GM23248 (cell line): ENCODE measurements at regions not wholly inside any gene's neighbourhood (a gene's known extent, or its start where the extent isn't known, plus 50 kb on each side); places are given as distances from the start of the nearest gene placed in this dataset.

Source experiments
- DNase-seq: peaks from one replicate; pipeline ENCODE4 v3.0.0-alpha.2; 2015
- H2AFZ ChIP-seq: fragments of 200-600 bp; sonication (generic); 2 replicates; pipeline ENCODE4 v1.6.1; 2016; ENCODE audit warnings: antibody characterized with exemption
- H3F3A ChIP-seq: fragments of 200-600 bp; sonication (generic); 2 replicates; pipeline ENCODE4 v1.6.1; 2016; ENCODE audit warnings: mild to moderate bottlenecking, antibody characterized with exemption, mixed run types; ENCODE audit not compliant: insufficient read depth
- H3K27ac ChIP-seq: fragments of 200-600 bp; sonication (generic); 2 replicates; pipeline ENCODE4 v1.5.1; 2016; ENCODE audit warnings: mild to moderate bottlenecking
- H3K27me3 ChIP-seq: fragments of 200-600 bp; sonication (generic); replicated peaks from 2 replicates; pipeline ENCODE4 v1.6.1; 2016; ENCODE audit warnings: mild to moderate bottlenecking; ENCODE audit not compliant: insufficient read depth
- H3K36me3 ChIP-seq: fragments of 200-600 bp; sonication (generic); 2 replicates; pipeline ENCODE4 v1.6.1; 2016; ENCODE audit warnings: low read depth, mild to moderate bottlenecking
- H3K4me1 ChIP-seq: fragments of 200-600 bp; sonication (generic); 2 replicates; pipeline ENCODE4 v1.6.1; 2016; ENCODE audit warnings: mild to moderate bottlenecking; ENCODE audit not compliant: insufficient read depth
- H3K4me2 ChIP-seq: fragments of 200-600 bp; sonication (generic); one replicate; pipeline ENCODE4 v1.6.1; 2016; ENCODE audit warnings: mild to moderate bottlenecking; ENCODE audit not compliant: unreplicated experiment
- H3K4me3 ChIP-seq: fragments of 200-600 bp; sonication (generic); 2 replicates; pipeline ENCODE4 v1.5.1; 2016; ENCODE audit warnings: mild to moderate bottlenecking
- H3K79me2 ChIP-seq: fragments of 200-600 bp; sonication (generic); 2 replicates; pipeline ENCODE4 v1.6.1; 2016; ENCODE audit warnings: mild to moderate bottlenecking; ENCODE audit not compliant: insufficient read depth
- H3K9ac ChIP-seq: fragments of 200-600 bp; sonication (generic); 2 replicates; pipeline ENCODE4 v1.6.1; 2016; ENCODE audit warnings: mild to moderate bottlenecking
- H3K9me2 ChIP-seq: fragments of 200-600 bp; sonication (generic); 2 replicates; pipeline ENCODE4 v1.6.1; 2016; ENCODE audit warnings: mixed run types, mild to moderate bottlenecking, moderate library complexity; ENCODE audit not compliant: insufficient read depth
- H3K9me3 ChIP-seq: fragments of 200-600 bp; sonication (generic); one replicate; pipeline ENCODE4 v1.6.1; 2017; ENCODE audit warnings: low read depth
- H4K20me1 ChIP-seq: fragments of 200-600 bp; sonication (generic); 2 replicates; pipeline ENCODE4 v1.6.0; 2016; ENCODE audit not compliant: insufficient read depth
- EZH2 ChIP-seq: fragments of 200-600 bp; sonication (generic); IDR thresholded peaks from 2 replicates; pipeline ENCODE4 v1.6.1; 2018; ENCODE audit warnings: antibody characterized with exemption, mild to moderate bottlenecking; ENCODE audit not compliant: insufficient read depth, poor library complexity, severe bottlenecking
- EZH2phosphoT487 ChIP-seq: fragments of 200-600 bp; sonication (generic); IDR thresholded peaks from 2 replicates; pipeline ENCODE4 v1.6.1; 2018; ENCODE audit warnings: antibody characterized with exemption, moderate library complexity, mild to moderate bottlenecking, low read depth; ENCODE audit not compliant: insufficient read depth
- WGBS, 2 experiments: methylation state at CpG; one replicate each; pipeline ENCODE4 v1.1.6; 2015 to 2017; ENCODE audit warnings: low lambda C conversion rate in 2 of 2, low coverage in 1 of 2; ENCODE audit errors: missing lambda C conversion rate in 2 of 2; 5-methylcytosine and 5-hydroxymethylcytosine counted together
- in situ Hi-C: fragments of 300-500 bp; cut with MboI; formaldehyde crosslinking; loops from 2 replicates; pipeline ENCODE4 v1.15.0; 2020

DNA sequence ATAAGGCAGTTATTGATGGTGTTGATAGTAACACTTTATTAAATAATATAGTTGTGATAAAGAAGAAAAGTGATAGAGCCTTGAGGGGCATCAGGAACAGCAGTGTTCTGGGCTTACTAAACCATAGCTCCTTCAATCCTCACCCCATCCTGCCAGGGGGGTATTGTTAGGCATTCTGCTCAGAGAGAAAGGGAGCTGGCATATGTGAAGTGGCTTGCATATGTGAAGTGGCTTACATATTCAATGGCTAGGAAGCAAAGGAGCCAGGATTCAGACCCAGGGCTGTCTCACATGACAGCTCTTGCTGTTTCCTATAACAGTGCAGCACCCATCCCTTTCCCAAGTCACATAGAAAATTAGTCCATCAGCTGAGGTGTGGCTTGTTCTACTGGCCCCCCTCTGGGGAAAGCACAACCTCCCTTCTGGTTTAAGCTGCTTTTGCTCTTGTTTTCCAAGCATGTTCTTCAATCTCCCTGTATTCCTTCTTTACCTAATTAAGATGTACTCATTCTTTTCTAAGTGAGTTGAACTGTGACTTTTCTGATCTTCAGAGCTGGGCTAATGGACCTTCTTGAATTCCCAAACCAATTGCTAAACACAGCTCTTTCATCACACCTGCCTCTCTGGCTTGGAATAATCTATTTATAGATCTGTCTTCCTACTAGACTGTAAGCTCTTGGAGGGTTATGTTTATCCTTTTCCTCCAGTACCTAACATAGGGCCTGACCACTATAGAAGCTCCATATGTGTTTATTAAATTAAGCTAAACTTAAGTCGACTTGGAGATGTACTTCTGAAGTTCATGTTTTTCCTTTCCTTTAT lies 108.7 kb upstream of the GLI3 start:
- no peaks in the 10 kb centered on the region for H4K20me1 ChIP-seq
- no peak overlapping the region for H3K4me3 ChIP-seq
- no peak overlapping the region for H3K27ac ChIP-seq
- no peak overlapping the region for H2AFZ ChIP-seq
- no peaks in the 10 kb centered on the region; the same call in 1 of the 2 replicates for H3K27me3 ChIP-seq
- DNase-seq, result no peak
- no peak overlapping the region for H3K9ac ChIP-seq
- no peaks in the 10 kb centered on the region for H3K9me3 ChIP-seq
- H3K9me2 ChIP-seq, result no peaks in the 10 kb centered on the region
- no peaks in the 10 kb centered on the region for H3F3A ChIP-seq
- TF ChIP-seq EZH2, result no peak
- no peak for TF ChIP-seq EZH2phosphoT487
- H3K4me2 ChIP-seq, result no peak overlapping the region
- H3K79me2 ChIP-seq, result no peaks in the 10 kb centered on the region
- peaks cover 2% of the 10 kb centered on the region for H3K4me1 ChIP-seq
- in situ Hi-C loops, result no loop called here
- 80 to 86% methylated on average over 1 of the region's 1 CpG for WGBS, 2 experiments
- no peaks in the 10 kb centered on the region for H3K36me3 ChIP-seq

DNA sequence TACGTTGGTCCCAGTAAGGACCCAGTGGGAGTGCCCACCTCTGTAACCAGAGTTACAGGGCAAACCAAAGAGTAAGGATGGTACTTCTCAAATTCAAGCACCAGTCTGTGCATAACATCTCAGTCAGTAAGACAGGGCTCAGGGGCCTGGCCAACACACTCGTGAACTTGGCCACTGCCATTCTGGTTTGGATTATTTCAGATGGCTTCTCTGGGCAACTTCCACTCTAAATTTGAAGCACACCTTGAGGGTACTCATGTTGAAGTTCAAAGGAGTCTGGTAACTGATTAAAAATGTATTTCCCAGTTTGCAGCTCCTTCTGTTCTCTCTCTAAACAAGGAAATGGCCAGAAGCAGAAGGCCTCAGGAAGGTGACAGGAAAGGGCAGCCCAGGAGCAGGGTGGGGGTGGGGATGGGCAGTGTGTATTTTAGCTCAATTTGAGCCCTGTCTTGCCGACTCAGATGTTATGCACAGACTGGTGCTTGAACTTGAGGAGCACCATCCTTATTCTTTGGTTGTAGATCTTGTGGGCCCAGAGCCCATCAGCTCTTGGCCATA lies 107.3 kb upstream of the GLI3 start:
- Histone ChIP-seq H4K20me1 (no peaks in the 10 kb centered on the region), H3K9ac (no peak overlapping the region), H3F3A (peaks cover 11% of the 10 kb centered on the region), H3K79me2 (no peaks in the 10 kb centered on the region), H3K9me3 (no peaks in the 10 kb centered on the region), H3K4me2 (no peak overlapping the region), H3K4me3 (no peak overlapping the region), H3K9me2 (no peaks in the 10 kb centered on the region), H3K4me1 (peaks cover 7% of the 10 kb centered on the region), H3K27me3 (no peaks in the 10 kb centered on the region; the same call in 1 of the 2 replicates), H3K27ac (no peak overlapping the region), H3K36me3 (no peaks in the 10 kb centered on the region), H2AFZ (no peak overlapping the region)
- 59 to 74% methylated on average over 3 of the region's 3 CpGs for WGBS, 2 experiments
- in situ Hi-C loops, result no loop called here
- DNase-seq, result no peak
- TF ChIP-seq EZH2phosphoT487 (no peak), EZH2 (no peak)

DNA sequence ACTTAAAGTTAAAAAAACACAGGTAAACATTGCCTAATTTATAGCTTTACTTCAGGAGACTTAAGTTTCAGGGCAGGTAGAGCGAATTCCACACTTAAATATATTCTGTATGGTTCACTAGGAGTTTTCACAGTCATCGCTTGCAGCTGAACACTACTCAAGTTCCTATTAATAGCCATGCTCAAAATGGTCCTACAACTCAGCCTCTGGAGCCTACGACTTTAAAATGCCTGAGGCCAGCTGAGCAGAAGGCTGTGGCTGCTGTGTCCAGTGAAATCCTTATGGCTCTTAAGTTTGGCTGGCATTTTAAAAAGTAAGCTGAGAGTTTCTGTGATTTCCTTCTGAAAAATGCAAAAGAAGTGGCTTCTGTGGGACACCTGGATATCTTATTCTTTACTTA lies 105.4 kb upstream of the GLI3 start:
- TF ChIP-seq EZH2 (no peak), EZH2phosphoT487 (no peak)
- Histone ChIP-seq H3K9me2 (no peaks in the 10 kb centered on the region), H3K27ac (no peak overlapping the region), H3K9ac (no peak overlapping the region), H2AFZ (no peak overlapping the region), H3K4me2 (no peak overlapping the region), H3K4me1 (peaks cover 25% of the 10 kb centered on the region), H4K20me1 (no peaks in the 10 kb centered on the region), H3K79me2 (no peaks in the 10 kb centered on the region), H3F3A (peaks cover 30% of the 10 kb centered on the region), H3K9me3 (no peaks in the 10 kb centered on the region), H3K4me3 (no peak overlapping the region), H3K27me3 (no peaks in the 10 kb centered on the region; the same call in 1 of the 2 replicates), H3K36me3 (no peaks in the 10 kb centered on the region)
- in situ Hi-C loops, result no loop called here
- DNase-seq, result no peak
- 95% methylated on average over 3 of the region's 3 CpGs for WGBS, 2 experiments

DNA sequence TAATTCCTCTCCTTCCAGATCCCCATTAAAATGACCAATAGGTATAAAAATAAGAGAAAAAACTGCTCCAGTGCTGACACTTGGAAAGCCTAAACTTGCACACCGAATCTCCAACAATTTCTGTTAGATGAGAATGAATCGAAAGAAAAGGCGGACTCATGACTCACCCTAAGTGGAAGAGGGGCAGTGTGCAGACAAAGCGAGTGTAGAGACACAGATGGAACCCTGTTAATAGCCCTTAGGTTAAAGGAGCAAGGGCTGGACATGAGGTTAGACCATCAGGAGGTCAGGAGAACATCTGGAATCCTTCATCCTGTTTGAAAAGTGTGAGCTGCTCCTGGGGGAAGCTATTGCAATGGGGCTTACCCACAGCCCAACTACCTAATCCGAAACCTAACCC lies 103.4 kb upstream of the GLI3 start:
- no peak for TF ChIP-seq EZH2phosphoT487
- no peak for TF ChIP-seq EZH2
- no peak overlapping the region for H3K27ac ChIP-seq
- in situ Hi-C loops, result no loop called here
- no peak overlapping the region for H3K4me3 ChIP-seq
- H3K9me2 ChIP-seq, result no peaks in the 10 kb centered on the region
- H3K27me3 ChIP-seq, result no peaks in the 10 kb centered on the region
- peaks cover 30% of the 10 kb centered on the region for H3F3A ChIP-seq
- no peaks in the 10 kb centered on the region for H3K79me2 ChIP-seq
- no peak overlapping the region for H3K4me2 ChIP-seq
- H3K9me3 ChIP-seq, result no peaks in the 10 kb centered on the region
- H3K4me1 ChIP-seq, result peaks cover 26% of the 10 kb centered on the region
- H3K9ac ChIP-seq, result no peak overlapping the region
- H4K20me1 ChIP-seq, result no peaks in the 10 kb centered on the region
- WGBS, 2 experiments, result 98 to 99% methylated on average over 5 of the region's 5 CpGs
- H2AFZ ChIP-seq, result no peak overlapping the region
- no peaks in the 10 kb centered on the region for H3K36me3 ChIP-seq
- DNase-seq, result no peak
